Tibial artery (tissue), 4 donors: ENCODE measurements at regions not wholly inside any gene's neighbourhood (a gene's known extent, or its start where the extent isn't known, plus 50 kb on each side); places are given as distances from the start of the nearest gene placed in this dataset.

Experiments used
- DNase-seq, 2 donors: peaks; one replicate each; pipeline ENCODE4 v3.0.0-alpha.2; 2019
- H3K27ac ChIP-seq, 2 donors: fragments of 200-600 bp; sonication (generic) in 1 of 2; 1 replicate in 1 of 2; 2 replicates in 1 of 2; pipeline ENCODE4 v1.5.1; 2018 to 2019; ENCODE audit warnings: mild to moderate bottlenecking in 1 of 2
- H3K27me3 ChIP-seq, 2 donors: fragments of 200-600 bp; sonication (generic) in 1 of 2; one replicate each; pipeline versions ENCODE4 v1.5.1 to v1.6.0; 2016 to 2019
- H3K36me3 ChIP-seq, 3 donors: fragments of 200-600 bp; sonication (generic) in 2 of 3; one replicate each; pipeline ENCODE4 v1.5.1; 2016 to 2019; ENCODE audit warnings: mild to moderate bottlenecking in 2 of 3
- H3K4me1 ChIP-seq, 4 donors: fragments of 200-600 bp; sonication (generic) in 2 of 4; 1 replicate in 3 of 4; 2 replicates in 1 of 4; pipeline ENCODE4 v1.5.1; 2016 to 2019
- H3K4me3 ChIP-seq, 2 donors: fragments of 200-600 bp; sonication (generic) in 1 of 2; 1 replicate in 1 of 2; 2 replicates in 1 of 2; pipeline ENCODE4 v1.5.1; 2018 to 2019; ENCODE audit warnings: mild to moderate bottlenecking in 2 of 2
- H3K9me3 ChIP-seq, 3 donors: fragments of 200-600 bp; sonication (generic) in 1 of 3; one replicate each; pipeline ENCODE4 v1.5.1; 2016 to 2019
- intact Hi-C: fragments of 100-400 bp; cut with DNase I; formaldehyde crosslinking; loops from one replicate; pipeline ENCODE4 v1.15.0; 2023; ENCODE audit warnings: low total_unique reads
- TF ChIP-seq, protein P1 (sequence below), 2 experiments: fragments of 200-600 bp in 1 of 2; fragments of 450-650 bp in 1 of 2; IDR thresholded peaks; one replicate each; pipeline ENCODE4 v1.5.1; 2017 to 2019; ENCODE audit warnings: antibody characterized with exemption in 2 of 2, mild to moderate bottlenecking in 1 of 2, moderate library complexity in 1 of 2

DNA sequence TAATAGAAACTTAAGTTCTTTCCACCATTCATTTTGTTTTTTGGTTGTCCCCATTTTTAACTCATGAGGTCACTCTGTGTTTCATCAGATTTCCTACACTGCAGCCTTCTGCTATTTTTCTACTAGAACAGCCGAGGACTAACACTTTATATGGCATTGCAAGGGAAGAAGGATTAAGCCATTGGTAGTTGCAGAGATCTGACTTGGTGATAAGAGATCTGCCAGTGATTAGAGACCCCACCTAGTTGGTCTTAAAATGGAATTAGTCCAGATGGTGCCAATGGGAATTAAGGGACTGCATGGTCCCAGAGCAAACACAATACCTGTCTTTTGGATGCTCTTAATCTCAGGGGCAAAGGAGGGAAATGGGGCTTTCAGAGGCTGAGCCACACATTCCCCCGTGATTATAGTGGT, 125.5 kb upstream of the TMEM170B start:
- H3K9me3 ChIP-seq: no peaks in the 10 kb centered on the region
- H3K4me1 ChIP-seq: peaks cover 0 to 49% (median 26%) of the 10 kb centered on the region in 4 donors
- DNase-seq: no peak
- intact Hi-C loops: no loop called here
- no peaks in the 10 kb centered on the region for H3K36me3 ChIP-seq
- peak overlapping the region; percentile 76 to 82 for H3K27ac ChIP-seq
- TF ChIP-seq, protein P1, sequence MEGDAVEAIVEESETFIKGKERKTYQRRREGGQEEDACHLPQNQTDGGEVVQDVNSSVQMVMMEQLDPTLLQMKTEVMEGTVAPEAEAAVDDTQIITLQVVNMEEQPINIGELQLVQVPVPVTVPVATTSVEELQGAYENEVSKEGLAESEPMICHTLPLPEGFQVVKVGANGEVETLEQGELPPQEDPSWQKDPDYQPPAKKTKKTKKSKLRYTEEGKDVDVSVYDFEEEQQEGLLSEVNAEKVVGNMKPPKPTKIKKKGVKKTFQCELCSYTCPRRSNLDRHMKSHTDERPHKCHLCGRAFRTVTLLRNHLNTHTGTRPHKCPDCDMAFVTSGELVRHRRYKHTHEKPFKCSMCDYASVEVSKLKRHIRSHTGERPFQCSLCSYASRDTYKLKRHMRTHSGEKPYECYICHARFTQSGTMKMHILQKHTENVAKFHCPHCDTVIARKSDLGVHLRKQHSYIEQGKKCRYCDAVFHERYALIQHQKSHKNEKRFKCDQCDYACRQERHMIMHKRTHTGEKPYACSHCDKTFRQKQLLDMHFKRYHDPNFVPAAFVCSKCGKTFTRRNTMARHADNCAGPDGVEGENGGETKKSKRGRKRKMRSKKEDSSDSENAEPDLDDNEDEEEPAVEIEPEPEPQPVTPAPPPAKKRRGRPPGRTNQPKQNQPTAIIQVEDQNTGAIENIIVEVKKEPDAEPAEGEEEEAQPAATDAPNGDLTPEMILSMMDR (IDR thresholded peaks at IDR 0.05): no peak
- H3K4me3 ChIP-seq: peak overlapping the region in 1 of 2 donors; percentile 4
- no peaks in the 10 kb centered on the region for H3K27me3 ChIP-seq

- Histone ChIP-seq H3K4me3 (peak overlapping the region in 1 of 2 donors; percentile 4), H3K27ac (peak overlapping the region; percentile 76 to 82), H3K27me3 (no peaks in the 10 kb centered on the region), H3K9me3 (no peaks in the 10 kb centered on the region), H3K36me3 (no peaks in the 10 kb centered on the region), H3K4me1 (peaks cover 0 to 49% (median 26%) of the 10 kb centered on the region in 4 donors)
- no peak for DNase-seq
- TF ChIP-seq, protein P1 (IDR thresholded peaks at IDR 0.05): no peak
- intact Hi-C loops: no loop called here
These were observed 126.0 kb upstream of the TMEM170B start for GRCh38 chr6:11411593-11411992.

DNA sequence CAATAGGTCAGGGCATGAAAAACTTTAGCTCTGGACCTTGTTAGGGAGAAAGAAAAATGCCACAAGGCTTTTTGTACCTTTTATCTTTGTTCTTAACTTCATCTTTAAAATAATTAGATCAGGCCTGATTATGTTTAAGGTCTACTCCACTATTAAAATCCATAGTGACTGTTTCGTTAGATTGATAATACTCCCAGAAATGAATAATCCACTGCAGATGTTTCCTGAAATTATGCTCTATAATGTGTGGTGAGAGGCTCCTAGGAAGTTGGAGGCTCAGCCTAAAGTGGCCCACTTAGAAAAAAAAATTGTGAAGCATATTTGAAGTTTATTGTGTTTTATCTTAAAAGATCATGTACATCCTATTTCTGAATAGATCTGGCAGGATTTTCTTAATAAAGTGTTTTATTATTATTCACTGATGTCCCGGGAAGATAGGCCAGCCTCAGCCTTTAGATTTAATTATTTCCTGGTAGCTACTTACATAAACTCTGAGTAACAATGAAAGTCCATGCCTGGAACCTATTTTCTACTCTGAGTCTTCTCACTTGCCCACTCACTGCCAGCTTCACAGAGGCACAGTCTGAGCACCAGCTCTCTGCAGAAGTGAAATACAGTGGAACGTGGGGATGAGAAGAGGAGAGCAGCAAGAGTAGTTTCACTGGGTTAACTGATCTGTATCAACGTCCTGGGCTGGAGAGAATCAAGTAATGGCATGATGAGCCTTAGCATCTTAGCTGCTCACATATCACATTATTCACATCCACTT, 126.8 kb upstream of the TMEM170B start:
- Histone ChIP-seq H3K4me3 (no peak overlapping the region), H3K4me1 (peaks cover 0 to 49% (median 26%) of the 10 kb centered on the region in 4 donors), H3K9me3 (no peaks in the 10 kb centered on the region), H3K27me3 (no peaks in the 10 kb centered on the region), H3K36me3 (no peaks in the 10 kb centered on the region), H3K27ac (peak overlapping the region; percentile 76 to 82)
- no peak for DNase-seq
- TF ChIP-seq, protein P1 (IDR thresholded peaks at IDR 0.05): no peak
- intact Hi-C loops: no loop called here

- intact Hi-C loops: no loop called here
- Histone ChIP-seq H3K4me3 (no peak overlapping the region), H3K36me3 (no peaks in the 10 kb centered on the region), H3K27ac (no peak overlapping the region), H3K4me1 (peaks cover 0 to 54% (median 26%) of the 10 kb centered on the region in 4 donors), H3K27me3 (no peaks in the 10 kb centered on the region), H3K9me3 (no peaks in the 10 kb centered on the region)
- TF ChIP-seq, protein P1 (IDR thresholded peaks at IDR 0.05): no peak
- no peak for DNase-seq
These were observed 128.2 kb upstream of the TMEM170B start for GRCh38 chr6:11409371-11409770.

DNA sequence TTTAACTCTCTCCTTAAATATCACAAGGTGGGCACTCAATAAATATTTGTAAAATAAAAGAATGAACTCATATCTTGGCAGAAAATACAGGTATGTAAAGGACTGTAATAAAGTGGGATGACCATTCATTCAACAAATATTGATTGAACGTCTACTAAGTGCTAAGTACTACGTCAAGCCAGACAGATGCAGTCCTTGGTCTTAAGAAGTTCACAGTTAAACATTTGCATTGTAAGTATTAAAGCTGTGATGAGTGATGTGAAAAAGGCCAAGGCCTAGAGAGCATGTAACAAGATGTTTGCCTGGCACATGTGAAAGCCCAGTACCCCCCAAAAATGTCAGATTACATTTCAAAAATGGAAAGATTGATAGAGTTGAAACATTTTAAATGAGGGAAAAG, 130.1 kb upstream of the TMEM170B start:
- intact Hi-C loops: no loop called here
- TF ChIP-seq, protein P1 (IDR thresholded peaks at IDR 0.05): no peak
- peaks cover 0 to 40% (median 22%) of the 10 kb centered on the region in 4 donors for H3K4me1 ChIP-seq

More for the DNA sequence above, 130.1 kb upstream of the TMEM170B start:
- no peaks in the 10 kb centered on the region for H3K36me3 ChIP-seq
- DNase-seq: no peak
- no peaks in the 10 kb centered on the region for H3K9me3 ChIP-seq
- H3K27me3 ChIP-seq: no peaks in the 10 kb centered on the region
- H3K27ac ChIP-seq: no peak overlapping the region
- no peak overlapping the region for H3K4me3 ChIP-seq
